ENCODE measurements at regions not wholly inside any gene's neighbourhood (a gene's known extent, or its start where the extent isn't known, plus 50 kb on each side); places are given as distances from the start of the nearest gene placed in this dataset.

DNA sequence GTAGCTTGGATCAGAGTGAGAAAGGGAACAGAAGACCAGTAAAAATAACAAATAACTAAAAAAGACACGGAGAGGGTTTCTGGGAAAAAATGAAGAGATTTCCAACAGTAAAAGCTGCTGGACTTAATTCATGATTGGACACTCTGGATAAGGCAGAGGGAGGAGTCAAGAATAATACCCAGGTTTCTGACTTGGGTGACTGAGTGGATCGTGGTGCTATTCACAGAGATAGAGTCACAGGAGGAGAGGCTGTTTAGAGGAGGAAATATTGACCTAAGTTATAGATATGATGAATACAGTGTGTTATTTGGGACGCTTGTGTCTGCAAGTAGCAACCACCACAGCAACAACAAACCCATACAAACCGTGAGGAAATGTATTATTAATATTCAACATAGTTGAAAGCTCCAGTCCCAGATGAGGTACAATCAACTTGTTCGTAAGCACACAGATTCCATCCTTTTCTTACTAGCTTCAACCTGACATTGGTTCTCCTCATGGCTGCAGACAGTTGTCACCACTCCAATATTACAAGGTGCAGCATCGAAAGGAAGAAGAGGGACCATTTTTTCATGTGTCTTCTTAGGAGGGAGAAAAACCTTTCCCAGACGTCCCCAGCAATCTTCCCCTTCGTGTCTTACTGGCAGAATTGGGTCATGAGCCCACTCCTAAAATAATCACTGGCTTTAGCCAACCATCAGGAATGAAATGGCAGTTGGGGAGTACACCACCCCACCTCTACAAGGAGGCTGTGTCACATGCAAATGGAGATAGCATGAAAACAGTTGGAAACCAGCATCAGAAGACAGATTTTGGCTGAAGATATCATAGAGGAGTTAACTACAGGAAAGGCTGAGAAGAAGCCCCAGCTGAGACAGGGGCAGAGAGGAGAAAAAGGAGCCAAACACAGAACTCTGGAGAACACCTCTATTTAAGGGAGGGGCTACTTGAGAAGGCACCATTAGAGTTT is 387.8 kb downstream of the SHQ1 start:
- Histone ChIP-seq H3K9me3 (ENCODE audit: control insufficient read depth, low read length) (no peaks in the 10 kb centered on the region), H3K4me1 (ENCODE audit: control insufficient read depth, insufficient read depth, low read length, poor library complexity, severe bottlenecking) (no peaks in the 10 kb centered on the region), H3K4me3 (ENCODE audit: extremely low read depth, insufficient read depth, low read length, poor library complexity, severe bottlenecking) (no peak overlapping the region), H3K27ac (ENCODE audit: low read depth, low read length, severe bottlenecking) (no peak overlapping the region), H3K36me3 (ENCODE audit: control insufficient read depth, insufficient read depth, low read length) (no peaks in the 10 kb centered on the region)
- WGBS, 2 experiments (ENCODE audit: insufficient coverage in 2 of 2): 90 to 95% methylated on average over 3 to 4 of the region's 8 CpGs

DNA sequence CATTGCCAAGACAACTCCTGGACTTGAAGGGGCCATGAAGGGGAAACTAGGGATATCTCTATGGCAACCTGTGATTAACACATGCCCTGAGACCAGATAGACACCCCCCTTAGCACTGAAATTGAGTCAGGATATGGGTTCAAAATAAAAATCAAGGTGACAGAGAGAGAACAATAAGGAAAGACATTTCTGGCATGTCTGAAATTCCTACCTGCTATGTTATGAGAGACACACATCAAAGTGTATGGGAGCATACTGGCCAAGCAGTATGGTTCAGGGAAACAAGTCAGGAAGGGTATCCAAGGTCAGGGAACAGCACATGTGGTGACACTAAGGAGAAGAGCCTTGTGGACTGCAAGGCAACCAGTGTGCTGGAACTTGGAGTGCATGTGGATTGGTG is 388.7 kb downstream of the SHQ1 start:
- H3K27ac ChIP-seq (ENCODE audit: low read depth, low read length, severe bottlenecking): no peak overlapping the region
- H3K4me1 ChIP-seq (ENCODE audit: control insufficient read depth, insufficient read depth, low read length, poor library complexity, severe bottlenecking): no peaks in the 10 kb centered on the region
- H3K4me3 ChIP-seq (ENCODE audit: extremely low read depth, insufficient read depth, low read length, poor library complexity, severe bottlenecking): no peak overlapping the region
- H3K9me3 ChIP-seq (ENCODE audit: control insufficient read depth, low read length): no peaks in the 10 kb centered on the region
- H3K36me3 ChIP-seq (ENCODE audit: control insufficient read depth, insufficient read depth, low read length): no peaks in the 10 kb centered on the region

DNA sequence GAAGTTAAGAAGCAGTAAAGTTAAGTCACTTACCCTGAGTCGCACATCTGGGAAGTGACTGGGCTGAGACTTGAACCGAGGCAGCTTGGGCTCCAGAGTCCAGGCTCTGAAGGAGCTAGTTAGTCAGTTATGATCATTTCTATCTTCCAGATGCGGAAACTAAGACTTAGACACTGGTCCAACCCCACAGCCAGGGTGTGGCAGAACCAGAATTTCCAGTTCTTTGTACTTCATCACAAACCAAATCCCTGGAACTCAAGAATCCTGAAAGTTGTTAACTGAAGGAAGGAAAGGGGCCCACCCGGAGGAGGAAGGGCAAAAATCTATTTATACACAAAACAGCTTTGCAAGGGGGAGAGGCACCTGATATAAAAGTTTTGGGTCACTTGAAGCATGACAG is 389.9 kb downstream of the SHQ1 start:
- WGBS, 2 experiments (ENCODE audit: insufficient coverage in 2 of 2): 90 to 100% methylated on average over 3 of the region's 4 CpGs
- Histone ChIP-seq H3K4me1 (ENCODE audit: control insufficient read depth, insufficient read depth, low read length, poor library complexity, severe bottlenecking) (no peaks in the 10 kb centered on the region), H3K36me3 (ENCODE audit: control insufficient read depth, insufficient read depth, low read length) (no peaks in the 10 kb centered on the region), H3K4me3 (ENCODE audit: extremely low read depth, insufficient read depth, low read length, poor library complexity, severe bottlenecking) (no peak overlapping the region), H3K9me3 (ENCODE audit: control insufficient read depth, low read length) (no peaks in the 10 kb centered on the region), H3K27ac (ENCODE audit: low read depth, low read length, severe bottlenecking) (no peak overlapping the region)

DNA sequence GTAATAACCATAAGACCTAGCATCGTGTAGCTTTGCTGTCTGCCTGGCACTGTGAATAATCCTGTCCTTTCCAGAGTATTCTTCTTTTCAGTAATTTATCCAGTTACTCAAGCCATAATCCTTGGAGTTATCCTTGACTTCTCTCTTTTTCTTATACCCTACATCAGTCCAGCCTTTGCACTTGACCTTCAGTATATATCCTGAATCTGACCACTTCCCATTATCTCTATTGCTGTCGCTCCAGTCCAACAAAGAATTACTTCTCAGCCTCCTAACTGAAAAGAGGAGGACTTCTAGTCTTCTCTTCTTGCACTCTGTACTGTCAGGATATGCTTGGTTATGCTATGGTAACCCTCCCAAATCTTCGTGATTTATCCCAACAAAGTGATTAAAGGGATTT is 393.8 kb downstream of the SHQ1 start:
- Histone ChIP-seq H3K9me3 (ENCODE audit: control insufficient read depth, low read length) (no peaks in the 10 kb centered on the region), H3K4me1 (ENCODE audit: control insufficient read depth, insufficient read depth, low read length, poor library complexity, severe bottlenecking) (no peaks in the 10 kb centered on the region), H3K27ac (ENCODE audit: low read depth, low read length, severe bottlenecking) (no peak overlapping the region), H3K36me3 (ENCODE audit: control insufficient read depth, insufficient read depth, low read length) (no peaks in the 10 kb centered on the region), H3K4me3 (ENCODE audit: extremely low read depth, insufficient read depth, low read length, poor library complexity, severe bottlenecking) (no peak overlapping the region)
- 95 to 96% methylated on average over 2 of the region's 3 CpGs for WGBS, 2 experiments (ENCODE audit: insufficient coverage in 2 of 2)

DNA sequence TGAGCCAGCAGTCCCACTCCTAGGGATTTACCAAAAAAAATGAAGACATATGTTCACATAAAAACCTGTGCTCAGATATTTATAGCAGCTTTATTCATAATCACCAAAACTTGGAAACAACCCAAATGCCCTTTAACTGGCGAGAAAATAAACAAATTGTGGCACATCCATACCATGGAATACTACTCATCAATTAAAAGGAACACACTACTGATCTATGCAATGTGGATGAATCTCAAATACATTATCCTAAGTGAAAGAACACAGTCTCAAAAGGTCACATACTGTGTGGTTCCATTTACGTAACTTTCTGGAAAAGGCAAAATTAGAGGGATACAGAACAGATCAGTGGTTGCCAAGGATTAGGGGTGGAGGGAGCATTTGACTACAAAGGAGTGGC is 394.5 kb downstream of the SHQ1 start:
- H3K4me1 ChIP-seq (ENCODE audit: control insufficient read depth, insufficient read depth, low read length, poor library complexity, severe bottlenecking): no peaks in the 10 kb centered on the region
- no peak overlapping the region for H3K4me3 ChIP-seq (ENCODE audit: extremely low read depth, insufficient read depth, low read length, poor library complexity, severe bottlenecking)
- no peaks in the 10 kb centered on the region for H3K36me3 ChIP-seq (ENCODE audit: control insufficient read depth, insufficient read depth, low read length)
- H3K27ac ChIP-seq (ENCODE audit: low read depth, low read length, severe bottlenecking): no peak overlapping the region
- WGBS, 2 experiments (ENCODE audit: insufficient coverage in 2 of 2): 90% methylated on average over 1 to 2 of the region's 2 CpGs
- no peaks in the 10 kb centered on the region for H3K9me3 ChIP-seq (ENCODE audit: control insufficient read depth, low read length)

DNA sequence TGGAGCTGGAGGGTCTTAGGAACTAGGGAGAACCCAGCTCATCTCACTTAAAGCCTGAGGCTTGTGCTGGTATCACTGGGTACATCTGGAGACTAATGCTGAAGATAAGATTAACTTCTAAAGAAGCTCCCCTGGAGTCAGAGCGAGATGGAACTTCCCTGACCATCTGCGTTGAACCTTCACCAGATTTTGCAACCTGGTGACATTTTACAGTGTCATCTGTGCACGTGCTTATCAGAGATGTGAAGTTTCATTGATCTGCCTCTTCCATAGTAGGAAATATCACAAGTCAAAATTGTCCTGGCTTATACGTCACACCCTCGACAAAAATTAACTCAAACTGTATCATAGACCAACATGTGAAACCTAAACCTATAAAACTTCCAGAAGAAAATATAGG is 395.5 kb downstream of the SHQ1 start:
- H3K4me1 ChIP-seq (ENCODE audit: control insufficient read depth, insufficient read depth, low read length, poor library complexity, severe bottlenecking): no peaks in the 10 kb centered on the region
- no peak overlapping the region for H3K27ac ChIP-seq (ENCODE audit: low read depth, low read length, severe bottlenecking)
- no peaks in the 10 kb centered on the region for H3K9me3 ChIP-seq (ENCODE audit: control insufficient read depth, low read length)
- WGBS, 2 experiments (ENCODE audit: insufficient coverage in 2 of 2): 79 to 81% methylated on average over 2 to 3 of the region's 5 CpGs
- H3K4me3 ChIP-seq (ENCODE audit: extremely low read depth, insufficient read depth, low read length, poor library complexity, severe bottlenecking): no peak overlapping the region
- H3K36me3 ChIP-seq (ENCODE audit: control insufficient read depth, insufficient read depth, low read length): no peaks in the 10 kb centered on the region

DNA sequence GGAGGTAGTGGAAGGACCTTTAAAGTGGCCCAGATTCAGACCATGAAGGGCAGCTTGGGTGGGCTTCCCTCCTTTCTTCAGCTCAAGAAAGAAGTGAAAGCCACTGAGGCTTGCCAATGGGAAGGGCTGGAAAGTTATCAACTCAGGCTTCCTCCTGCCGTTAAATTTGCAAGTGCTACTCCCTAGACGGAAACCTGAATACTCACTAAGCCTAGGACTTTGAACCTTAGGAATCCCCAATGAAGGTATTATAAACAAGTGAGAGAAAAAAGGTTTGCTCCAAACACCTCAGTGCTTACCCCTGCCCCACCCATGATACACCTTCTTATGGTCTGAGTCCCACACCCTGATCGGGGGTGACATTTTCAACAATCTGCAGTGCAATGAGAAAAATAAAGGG is 396.4 kb downstream of the SHQ1 start:
- Histone ChIP-seq H3K4me1 (ENCODE audit: control insufficient read depth, insufficient read depth, low read length, poor library complexity, severe bottlenecking) (no peaks in the 10 kb centered on the region), H3K27ac (ENCODE audit: low read depth, low read length, severe bottlenecking) (no peak overlapping the region), H3K4me3 (ENCODE audit: extremely low read depth, insufficient read depth, low read length, poor library complexity, severe bottlenecking) (no peak overlapping the region), H3K9me3 (ENCODE audit: control insufficient read depth, low read length) (no peaks in the 10 kb centered on the region), H3K36me3 (ENCODE audit: control insufficient read depth, insufficient read depth, low read length) (no peaks in the 10 kb centered on the region)
- WGBS, 2 experiments (ENCODE audit: insufficient coverage in 2 of 2): 52% methylated on average over 2 of the region's 3 CpGs; no CpG with 5 or more reads in 1 of the 2 experiments

DNA sequence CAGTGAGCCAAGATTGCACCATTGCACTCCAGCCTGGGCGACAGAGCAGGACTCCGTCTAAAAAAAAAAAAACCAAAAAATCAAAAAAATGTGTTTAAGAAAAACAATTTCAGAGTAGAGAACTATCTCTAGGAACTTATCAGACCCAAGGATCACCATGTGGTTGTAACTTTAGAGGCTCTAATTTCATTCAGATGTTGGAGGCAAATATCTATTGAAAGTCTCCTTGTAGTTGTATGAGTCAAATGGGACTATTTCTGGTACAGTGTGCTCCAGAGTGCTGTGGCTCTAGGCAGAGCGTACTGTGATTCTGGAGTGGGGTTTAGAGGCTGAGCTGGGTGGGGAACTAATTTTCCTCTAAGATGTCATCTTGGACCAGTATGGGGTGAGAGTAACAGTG is 398.7 kb downstream of the SHQ1 start:
- WGBS, 2 experiments (ENCODE audit: insufficient coverage in 2 of 2): 88 to 100% methylated on average over 1 of the region's 3 CpGs
- Histone ChIP-seq H3K4me1 (ENCODE audit: control insufficient read depth, insufficient read depth, low read length, poor library complexity, severe bottlenecking) (no peaks in the 10 kb centered on the region), H3K4me3 (ENCODE audit: extremely low read depth, insufficient read depth, low read length, poor library complexity, severe bottlenecking) (no peak overlapping the region), H3K36me3 (ENCODE audit: control insufficient read depth, insufficient read depth, low read length) (no peaks in the 10 kb centered on the region), H3K27ac (ENCODE audit: low read depth, low read length, severe bottlenecking) (no peak overlapping the region), H3K9me3 (ENCODE audit: control insufficient read depth, low read length) (no peaks in the 10 kb centered on the region)

DNA sequence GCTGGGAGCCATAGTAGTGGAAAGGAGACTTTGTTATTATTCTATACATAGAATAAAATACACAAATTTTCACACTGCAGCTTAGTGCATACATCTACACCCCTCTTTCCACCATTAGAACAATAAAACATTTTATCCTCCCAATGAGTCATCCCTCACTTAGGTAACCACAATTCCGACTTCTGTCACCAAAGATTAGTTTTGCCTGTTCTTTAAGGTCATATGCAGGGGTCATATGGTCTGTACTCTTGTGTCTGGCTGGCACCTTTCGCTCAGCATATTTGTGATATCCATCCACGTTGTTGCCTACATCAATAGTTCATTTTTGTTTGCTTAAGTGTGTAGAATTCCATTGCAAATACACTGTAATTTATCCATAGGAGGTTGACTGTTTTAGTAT is 399.4 kb downstream of the SHQ1 start:
- no CpG with 5 or more reads among the region's 3 CpGs for WGBS, 2 experiments (ENCODE audit: insufficient coverage in 2 of 2)
- Histone ChIP-seq H3K4me3 (ENCODE audit: extremely low read depth, insufficient read depth, low read length, poor library complexity, severe bottlenecking) (no peak overlapping the region), H3K36me3 (ENCODE audit: control insufficient read depth, insufficient read depth, low read length) (peaks cover 2% of the 10 kb centered on the region), H3K4me1 (ENCODE audit: control insufficient read depth, insufficient read depth, low read length, poor library complexity, severe bottlenecking) (no peaks in the 10 kb centered on the region), H3K9me3 (ENCODE audit: control insufficient read depth, low read length) (no peaks in the 10 kb centered on the region), H3K27ac (ENCODE audit: low read depth, low read length, severe bottlenecking) (no peak overlapping the region)

DNA sequence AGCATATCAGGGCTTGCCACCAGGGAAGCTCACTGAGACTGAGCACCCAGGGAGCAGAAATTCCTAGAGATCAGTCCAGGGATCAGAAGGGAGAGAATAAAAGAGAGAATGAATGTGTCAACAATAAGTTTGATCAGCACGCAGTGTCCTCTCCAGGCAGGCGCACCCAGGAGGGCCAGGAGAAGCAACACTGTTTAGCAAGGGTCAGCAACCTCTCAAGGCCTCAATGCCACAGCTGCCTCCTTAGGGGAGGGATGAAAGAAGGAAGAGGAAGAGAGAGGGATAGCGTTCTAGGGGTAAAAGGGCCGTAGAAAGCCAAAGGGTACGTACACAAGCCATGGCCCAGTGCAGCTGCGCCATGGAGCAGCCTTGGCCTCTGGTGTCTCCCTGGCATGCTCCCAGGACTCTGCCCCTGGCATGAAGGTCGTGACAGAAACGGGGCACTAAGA is 399.8 kb downstream of the SHQ1 start:
- Histone ChIP-seq H3K36me3 (ENCODE audit: control insufficient read depth, insufficient read depth, low read length) (peaks cover 3% of the 10 kb centered on the region), H3K9me3 (ENCODE audit: control insufficient read depth, low read length) (no peaks in the 10 kb centered on the region), H3K27ac (ENCODE audit: low read depth, low read length, severe bottlenecking) (no peak overlapping the region), H3K4me3 (ENCODE audit: extremely low read depth, insufficient read depth, low read length, poor library complexity, severe bottlenecking) (no peak overlapping the region), H3K4me1 (ENCODE audit: control insufficient read depth, insufficient read depth, low read length, poor library complexity, severe bottlenecking) (no peaks in the 10 kb centered on the region)
- WGBS, 2 experiments (ENCODE audit: insufficient coverage in 2 of 2): 90 to 97% methylated on average over 5 to 6 of the region's 8 CpGs
